A673 (cell line): ENCODE measurements at regions not wholly inside any gene's neighbourhood (a gene's known extent, or its start where the extent isn't known, plus 50 kb on each side); places are given as distances from the start of the nearest gene placed in this dataset.

Experiments used
- BruUV-seq: library from RNA; stranded (reverse); fragments of 400-500 nt; replicated peaks from 2 replicates; lab custom pipeline; 2021; lab: Mats Ljungman, UMichigan
- CTCF ChIA-PET: fragments of 300-600 bp; sonication (Branson Sonifier 250); formaldehyde crosslinking; loops from one replicate; lab custom pipeline; 2022; ENCODE audit warnings: antibody characterized with exemption; lab: Charles Lee
- POLR2A ChIA-PET: fragments of 300-600 bp; sonication (Branson Sonifier 250); formaldehyde crosslinking; loops from one replicate; lab custom pipeline; 2022; ENCODE audit warnings: antibody characterized with exemption; ENCODE audit not compliant: low non-redundant PET; lab: Charles Lee
- DNase-seq: peaks from one replicate; pipeline ENCODE4 v3.0.0-alpha.2; 2015; ENCODE audit warnings: low spot score
- H3K27ac ChIP-seq: fragments of 200-600 bp; sonication (generic); 2 replicates; pipeline ENCODE4 v1.5.1; 2016; ENCODE audit warnings: mixed run types, low read depth, mild to moderate bottlenecking, mixed read lengths, antibody characterized with exemption, low read length; ENCODE audit not compliant: poor library complexity, severe bottlenecking
- H3K27me3 ChIP-seq: fragments of 200-600 bp; sonication (generic); replicated peaks from 2 replicates; pipeline ENCODE4 v1.6.1; 2017; ENCODE audit warnings: mixed run types, low read depth, mild to moderate bottlenecking, mixed read lengths, antibody characterized with exemption, low read length; ENCODE audit not compliant: insufficient read depth, poor library complexity
- H3K36me3 ChIP-seq: fragments of 200-600 bp; sonication (generic); 2 replicates; pipeline ENCODE4 v1.6.1; 2016; ENCODE audit warnings: mixed run types, mild to moderate bottlenecking, mixed read lengths, antibody characterized with exemption, low read length; ENCODE audit not compliant: insufficient read depth, poor library complexity, severe bottlenecking
- H3K4me1 ChIP-seq: fragments of 200-600 bp; sonication (generic); 2 replicates; pipeline ENCODE4 v1.6.1; 2017; ENCODE audit warnings: mixed run types, mild to moderate bottlenecking, mixed read lengths, antibody characterized with exemption, low read length; ENCODE audit not compliant: insufficient read depth, poor library complexity, severe bottlenecking
- H3K4me3 ChIP-seq: fragments of 200-600 bp; sonication (generic); 2 replicates; pipeline ENCODE4 v1.5.1; 2016; ENCODE audit warnings: low read depth, mixed run types, mild to moderate bottlenecking, mixed read lengths, low read length; ENCODE audit not compliant: poor library complexity, severe bottlenecking
- H3K9me3 ChIP-seq: fragments of 200-600 bp; sonication (generic); 2 replicates; pipeline ENCODE4 v1.6.1; 2016; ENCODE audit warnings: mixed run types, low read depth, mild to moderate bottlenecking, mixed read lengths, antibody characterized with exemption, low read length; ENCODE audit not compliant: poor library complexity, severe bottlenecking
- EZH2 ChIP-seq: fragments of 200-600 bp; sonication (generic); IDR thresholded peaks from 2 replicates; pipeline ENCODE4 v1.6.1; 2017; ENCODE audit warnings: borderline replicate concordance, low read depth, mild to moderate bottlenecking, mixed read lengths, antibody characterized with exemption, low read length; ENCODE audit not compliant: poor library complexity, severe bottlenecking
- intact Hi-C: fragments of 100-400 bp; cut with micrococcal nuclease; formaldehyde crosslinking; loops from one replicate; pipeline ENCODE4 v1.10.0; 2022; ENCODE audit not compliant: unreplicated experiment
- TF ChIP-seq, protein P1 (sequence below): fragments of 300-800, 200-600 bp; sonication (generic); conservative IDR thresholded peaks from 2 replicates; pipeline ENCODE4 v1.5.1; 2017; ENCODE audit warnings: low read depth, mild to moderate bottlenecking, antibody characterized with exemption, low read length, moderate library complexity, mixed read lengths

DNA sequence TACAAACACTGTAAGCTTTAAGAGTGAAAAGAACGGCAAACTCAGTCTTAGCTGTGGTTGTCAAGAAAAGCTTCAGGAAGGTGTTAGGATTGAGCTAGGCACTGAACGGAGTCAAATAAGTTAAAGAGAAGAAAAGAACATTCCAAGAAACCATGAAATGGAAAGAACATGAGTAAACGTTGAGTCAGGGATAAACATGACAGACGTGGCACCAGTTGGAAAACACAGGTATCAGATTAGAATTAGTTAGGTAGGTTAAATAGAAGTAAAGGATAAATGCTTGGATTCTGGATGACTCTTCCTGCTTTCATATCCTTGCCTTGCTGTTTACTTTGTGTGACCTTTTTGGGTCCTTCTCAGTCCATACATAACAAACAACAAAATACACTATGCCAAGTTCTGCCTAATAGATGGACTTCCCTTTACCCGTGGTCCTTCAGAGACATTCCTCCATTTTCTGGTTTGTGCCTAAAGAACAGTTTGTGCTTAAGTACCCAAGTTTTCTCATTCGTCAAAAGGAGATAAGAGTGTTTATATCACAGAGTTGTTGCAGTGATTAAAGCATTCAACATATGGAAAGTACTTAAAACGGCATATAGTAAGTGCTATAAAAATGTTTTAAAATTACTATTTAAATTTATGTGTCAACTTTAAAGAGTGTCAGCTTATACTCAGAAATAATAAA is 446.9 kb downstream of the TMA16 start:
- Histone ChIP-seq H3K27ac (no peak overlapping the region), H3K9me3 (no peaks in the 10 kb centered on the region), H3K4me1 (no peaks in the 10 kb centered on the region), H3K4me3 (no peak overlapping the region), H3K36me3 (no peaks in the 10 kb centered on the region), H3K27me3 (no peaks in the 10 kb centered on the region)
- no peak for DNase-seq
- TF ChIP-seq, protein P1, sequence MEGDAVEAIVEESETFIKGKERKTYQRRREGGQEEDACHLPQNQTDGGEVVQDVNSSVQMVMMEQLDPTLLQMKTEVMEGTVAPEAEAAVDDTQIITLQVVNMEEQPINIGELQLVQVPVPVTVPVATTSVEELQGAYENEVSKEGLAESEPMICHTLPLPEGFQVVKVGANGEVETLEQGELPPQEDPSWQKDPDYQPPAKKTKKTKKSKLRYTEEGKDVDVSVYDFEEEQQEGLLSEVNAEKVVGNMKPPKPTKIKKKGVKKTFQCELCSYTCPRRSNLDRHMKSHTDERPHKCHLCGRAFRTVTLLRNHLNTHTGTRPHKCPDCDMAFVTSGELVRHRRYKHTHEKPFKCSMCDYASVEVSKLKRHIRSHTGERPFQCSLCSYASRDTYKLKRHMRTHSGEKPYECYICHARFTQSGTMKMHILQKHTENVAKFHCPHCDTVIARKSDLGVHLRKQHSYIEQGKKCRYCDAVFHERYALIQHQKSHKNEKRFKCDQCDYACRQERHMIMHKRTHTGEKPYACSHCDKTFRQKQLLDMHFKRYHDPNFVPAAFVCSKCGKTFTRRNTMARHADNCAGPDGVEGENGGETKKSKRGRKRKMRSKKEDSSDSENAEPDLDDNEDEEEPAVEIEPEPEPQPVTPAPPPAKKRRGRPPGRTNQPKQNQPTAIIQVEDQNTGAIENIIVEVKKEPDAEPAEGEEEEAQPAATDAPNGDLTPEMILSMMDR = no peak
- TF ChIP-seq EZH2 = no peak
- ChIA-PET CTCF (no interaction called here), POLR2A (no interaction called here)
- intact Hi-C loops = no loop called here
- BruUV-seq = no TSS peak

GRCh38 chr4:163948920-163949455 is 454.5 kb downstream of the TMA16 start:
- Histone ChIP-seq H3K9me3 (no peaks in the 10 kb centered on the region), H3K4me1 (no peaks in the 10 kb centered on the region), H3K27ac (no peak overlapping the region), H3K36me3 (no peaks in the 10 kb centered on the region), H3K4me3 (no peak overlapping the region), H3K27me3 (no peaks in the 10 kb centered on the region)
- POLR2A ChIA-PET = interaction anchor here (0.6 kb wide), 1 partner anchor 838 kb away, joined by 4 read pairs; no protein-coding TSS in a partner anchor
- CTCF ChIA-PET = no interaction called here
- no TSS peak for BruUV-seq
- intact Hi-C loops = no loop called here
- no peak for DNase-seq
- TF ChIP-seq EZH2 = no peak

DNA sequence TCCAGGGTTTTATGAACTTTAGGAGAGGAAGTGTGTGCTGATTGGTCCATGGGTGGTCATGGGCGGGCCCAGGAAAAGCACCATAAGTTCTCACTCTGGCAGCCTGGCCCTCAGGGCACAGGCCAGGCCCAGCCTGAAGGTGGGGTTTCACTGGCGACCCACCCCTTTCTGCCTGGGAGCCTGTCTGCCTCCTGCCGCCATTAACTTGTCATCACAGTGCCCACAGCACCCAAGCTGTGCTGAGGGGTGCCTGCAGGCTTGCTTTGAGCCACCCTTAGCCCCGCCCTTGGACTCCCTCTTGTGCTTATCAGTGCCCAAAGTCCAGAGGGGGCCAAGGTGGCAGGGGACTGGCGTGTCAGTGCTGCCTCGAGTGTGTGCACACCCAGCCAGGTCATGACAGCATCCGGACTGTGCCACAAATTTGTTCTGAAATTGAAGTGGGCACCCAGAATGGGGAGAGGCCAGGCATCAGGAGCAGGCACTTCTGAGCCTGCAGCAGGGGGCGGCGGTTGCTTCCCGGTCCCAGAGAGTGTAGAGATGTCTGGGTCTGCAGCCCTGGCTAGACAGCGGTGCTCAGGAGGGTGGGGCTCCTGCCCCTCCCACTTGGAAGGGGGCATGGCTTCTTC is 455.6 kb downstream of the TMA16 start:
- CTCF ChIA-PET = no interaction called here
- intact Hi-C loops = no loop called here
- no TSS peak for BruUV-seq
- Histone ChIP-seq H3K4me3 (no peak overlapping the region), H3K36me3 (no peaks in the 10 kb centered on the region), H3K9me3 (no peaks in the 10 kb centered on the region), H3K27me3 (no peaks in the 10 kb centered on the region), H3K27ac (no peak overlapping the region), H3K4me1 (no peaks in the 10 kb centered on the region)
- TF ChIP-seq, protein P1 = no peak
- TF ChIP-seq EZH2 = no peak
- DNase-seq = no peak
- POLR2A ChIA-PET = no interaction called here
